ENCODE measurements at regions not wholly inside any gene's neighbourhood (a gene's known extent, or its start where the extent isn't known, plus 50 kb on each side); places are given as distances from the start of the nearest gene placed in this dataset.

DNA sequence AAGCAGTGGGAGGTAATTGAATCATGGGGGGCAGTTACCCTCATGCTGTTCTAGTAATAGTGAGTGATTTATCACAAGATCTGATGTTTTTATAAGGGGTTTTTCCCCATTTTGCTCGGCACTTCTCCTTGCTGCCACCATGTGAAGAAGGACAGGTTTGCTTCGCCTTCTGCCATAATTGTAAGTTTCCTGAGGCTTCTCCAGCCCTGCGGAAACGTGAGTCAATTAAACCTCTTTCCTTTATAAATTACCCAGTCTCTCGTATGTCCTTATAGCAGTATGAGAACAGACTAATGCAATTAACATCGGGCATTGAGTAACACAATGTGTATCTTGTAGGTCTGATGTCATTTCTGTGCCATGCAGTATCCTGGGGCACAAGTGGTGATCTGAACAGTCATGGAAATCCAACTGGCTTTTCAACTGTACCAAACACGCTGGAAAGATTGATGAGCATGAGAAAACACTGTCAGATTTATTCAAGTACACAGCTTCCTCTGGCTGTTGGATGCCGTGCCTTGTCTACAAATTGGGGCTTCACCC, 208.6 kb upstream of the KIAA1217 start:
- no peak for TF ChIP-seq EZH2phosphoT487 (IDR thresholded peaks at IDR 0.05; ENCODE audit: borderline replicate concordance)
- TF ChIP-seq EZH2 (IDR thresholded peaks at IDR 0.05), result no peak
- no peak for TF ChIP-seq RAD21 (IDR thresholded peaks at IDR 0.05; ENCODE audit: low read depth)
- no peak for TF ChIP-seq ZNF274 (IDR thresholded peaks at IDR 0.05; ENCODE audit: low read depth, low read length)
- TF ChIP-seq CTCF (IDR thresholded peaks at IDR 0.05 in 2 of 3, conservative IDR thresholded peaks at IDR 0.05 in 1 of 3; ENCODE audit: borderline replicate concordance in 1 of 3, insufficient read depth in 1 of 3, low read depth in 2 of 3, low read length in 2 of 3), result no peak
- TF ChIP-seq SIN3A (IDR thresholded peaks at IDR 0.05; ENCODE audit: low read depth), result no peak
- no peak for TF ChIP-seq POLR2A (IDR thresholded peaks at IDR 0.05; ENCODE audit: borderline replicate concordance, extremely low read depth, insufficient read depth, insufficient read length)
